NCI-H1694 (cell line): ENCODE measurements at regions not wholly inside any gene's neighbourhood (a gene's known extent, or its start where the extent isn't known, plus 50 kb on each side); places are given as distances from the start of the nearest gene placed in this dataset.
A peak's percentile ranks its signal among the peaks of the same experiment; 100 is the strongest.
"Not testable (repeated sequence)": the region's sequence is repeated elsewhere in the genome, so short reads cannot be mapped to it uniquely, and the experiment has no call there.

Experiments
- DNase-seq: peaks from one replicate; lab custom pipeline; 2025; lab: John Stamatoyannopoulos, UW

GRCh38 chr5:163269624-163270023, 167.8 kb upstream of the CCNG1 start:
- DNase-seq = peak; percentile 12

- no peak for DNase-seq
Observed at GRCh38 chr5:163276466-163276865, 160.9 kb upstream of the CCNG1 start.

- DNase-seq = not testable (repeated sequence)
Observed at GRCh38 chr5:163280897-163281296, 156.5 kb upstream of the CCNG1 start.

GRCh38 chr5:163281512-163281911, 155.9 kb upstream of the CCNG1 start:
- DNase-seq = no peak

- no peak for DNase-seq
Observed at GRCh38 chr5:163293836-163294235, 143.6 kb upstream of the CCNG1 start.

- DNase-seq = no peak
Observed at GRCh38 chr5:163303718-163304117, 133.7 kb upstream of the CCNG1 start.

GRCh38 chr5:163305655-163306054, 131.7 kb upstream of the CCNG1 start:
- no peak for DNase-seq

GRCh38 chr5:163306421-163306820, 131.0 kb upstream of the CCNG1 start:
- no peak for DNase-seq

GRCh38 chr5:163309914-163310313, 127.5 kb upstream of the CCNG1 start:
- no peak for DNase-seq

- DNase-seq = no peak
Observed at GRCh38 chr5:163310997-163311396, 126.4 kb upstream of the CCNG1 start.

- DNase-seq = no peak
Observed at GRCh38 chr5:163312598-163312997, 124.8 kb upstream of the CCNG1 start.

- DNase-seq = not testable (repeated sequence)
Observed at GRCh38 chr5:163313049-163313448, 124.3 kb upstream of the CCNG1 start.

GRCh38 chr5:163316374-163316773, 121.0 kb upstream of the CCNG1 start:
- DNase-seq = not testable (repeated sequence)

- no peak for DNase-seq
Observed at GRCh38 chr5:163318707-163319106, 118.7 kb upstream of the CCNG1 start.

GRCh38 chr5:163321511-163321910, 115.9 kb upstream of the CCNG1 start:
- DNase-seq = no peak

- DNase-seq = no peak
Observed at GRCh38 chr5:163330723-163331668, 106.4 kb upstream of the CCNG1 start.

GRCh38 chr5:163336074-163336473, 101.3 kb upstream of the CCNG1 start:
- DNase-seq = not testable (repeated sequence)

- DNase-seq = no peak
Observed at GRCh38 chr5:163339148-163339547, 98.2 kb upstream of the CCNG1 start.

- not testable (repeated sequence) for DNase-seq
Observed at GRCh38 chr5:163340378-163340777, 97.0 kb upstream of the CCNG1 start.

- DNase-seq = no peak
Observed at GRCh38 chr5:163342306-163342705, 95.1 kb upstream of the CCNG1 start.

GRCh38 chr5:163345216-163345615, 92.2 kb upstream of the CCNG1 start:
- DNase-seq = no peak

GRCh38 chr5:163347671-163348070, 89.7 kb upstream of the CCNG1 start:
- peak; percentile 20 for DNase-seq

- no peak for DNase-seq
Observed at GRCh38 chr5:163350083-163350482, 87.3 kb upstream of the CCNG1 start.

GRCh38 chr5:163352531-163352930, 84.9 kb upstream of the CCNG1 start:
- no peak for DNase-seq
